ENCODE measurements at regions not wholly inside any gene's neighbourhood (a gene's known extent, or its start where the extent isn't known, plus 50 kb on each side); places are given as distances from the start of the nearest gene placed in this dataset.

DNA sequence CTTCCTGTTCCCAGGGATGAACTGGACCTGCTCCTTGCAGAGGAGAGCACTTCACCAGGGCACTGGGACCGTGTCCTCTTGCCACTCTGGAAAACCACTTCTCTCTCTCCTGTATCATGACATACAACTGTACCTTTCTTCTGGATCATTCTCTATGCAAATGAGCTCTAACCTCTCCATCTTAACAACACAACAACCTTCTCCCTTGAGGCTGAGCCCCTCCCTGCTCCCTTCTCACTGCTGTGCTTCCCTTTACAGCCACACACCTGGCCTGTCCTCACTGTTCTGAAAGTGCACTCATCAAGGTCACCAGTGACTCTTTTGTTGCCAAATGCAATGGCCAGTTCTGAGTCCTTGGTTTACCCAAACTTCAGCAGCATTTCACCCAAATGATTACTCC lies 54.5 kb upstream of the MRPS6 start:
- POLR2A ChIA-PET, result no interaction called here
- DNase-seq (no peak), ATAC-seq (no peak)
- CTCF ChIA-PET, result interaction anchor here (0.6 kb wide), 1 partner anchor 46 kb away, joined by 3 read pairs; no protein-coding TSS in a partner anchor
- Histone ChIP-seq H3K36me3 (ENCODE audit: control insufficient read depth in 2 of 3, insufficient read depth in 3 of 3, low read length in 3 of 3) (no peaks in the 10 kb centered on the region), H3K4me1 (ENCODE audit: control insufficient read depth in 2 of 2, insufficient read depth in 2 of 2, low read length in 2 of 2) (peaks cover 15 to 26% of the 10 kb centered on the region in 2 donors), H3K27ac (ENCODE audit: low read depth, low read length) (no peak overlapping the region), H3K4me3 (ENCODE audit: low read length) (no peak overlapping the region), H3K9me3 (ENCODE audit: control insufficient read depth in 2 of 3, low read length in 3 of 3) (peaks cover 0 to 10% (median 0%) of the 10 kb centered on the region in 3 experiments), H3K27me3 (ENCODE audit: control insufficient read depth in 2 of 2, insufficient read depth in 2 of 2, low read length in 2 of 2) (no peaks in the 10 kb centered on the region)
- Mint-ChIP-seq H3K36me3 (peaks cover 6 to 34% (median 8%) of the 10 kb centered on the region in 5 donors), H3K27me3 (no peaks in the 10 kb centered on the region), H3K4me3 (peak overlapping the region in 2 of 10 donors; percentile 4), H3K9me3 (peaks cover 6 to 33% (median 10%) of the 10 kb centered on the region in 11 donors), H3K4me1 (peaks cover 15 to 47% (median 21%) of the 10 kb centered on the region in 7 donors), H3K27ac (peak overlapping the region in 3 of 9 donors; percentile 34 to 64 (median 51))
- intact Hi-C loops (cut with micrococcal nuclease), result no loop called here

DNA sequence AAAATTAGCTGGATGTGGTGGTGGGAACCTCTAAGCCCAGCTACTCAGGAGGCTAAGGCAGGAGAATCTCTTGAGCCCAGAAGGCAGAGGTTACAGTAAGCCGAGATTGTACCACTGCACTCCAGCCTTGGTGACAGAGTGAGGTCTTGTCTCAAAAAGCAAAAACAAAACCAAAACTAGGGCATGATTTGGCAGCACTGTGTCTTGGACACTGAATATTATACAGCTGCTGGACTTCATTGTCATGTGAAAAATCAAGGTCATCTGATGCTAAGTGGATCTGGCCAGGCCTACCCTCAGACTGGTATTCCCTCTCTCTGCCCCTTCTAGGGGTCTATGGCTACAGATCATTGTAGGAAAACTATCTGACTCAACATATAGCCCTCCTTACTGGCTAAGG lies 55.2 kb upstream of the MRPS6 start:
- Mint-ChIP-seq H3K27me3 (no peaks in the 10 kb centered on the region), H3K27ac (no peak overlapping the region), H3K4me3 (peak overlapping the region in 1 of 10 donors; percentile 10), H3K9me3 (peaks cover 6 to 40% (median 15%) of the 10 kb centered on the region in 11 donors), H3K36me3 (peaks cover 6 to 39% (median 8%) of the 10 kb centered on the region in 5 donors), H3K4me1 (peaks cover 15 to 47% (median 21%) of the 10 kb centered on the region in 7 donors)
- peaks cover 9 to 22% of the 10 kb centered on the region in 2 donors for H3K4me1 ChIP-seq (ENCODE audit: control insufficient read depth in 2 of 2, insufficient read depth in 2 of 2, low read length in 2 of 2)
- H3K27me3 ChIP-seq (ENCODE audit: control insufficient read depth in 2 of 2, insufficient read depth in 2 of 2, low read length in 2 of 2), result no peaks in the 10 kb centered on the region
- no peak overlapping the region for H3K27ac ChIP-seq (ENCODE audit: low read depth, low read length)
- H3K4me3 ChIP-seq (ENCODE audit: low read length), result no peak overlapping the region
- DNase-seq (no peak), ATAC-seq (no peak)
- H3K9me3 ChIP-seq (ENCODE audit: control insufficient read depth in 2 of 3, low read length in 3 of 3), result peaks cover 0 to 10% (median 0%) of the 10 kb centered on the region in 3 experiments
- ChIA-PET POLR2A (interaction anchor here (0.8 kb wide), 1 partner anchor 70 kb away, joined by 3 read pairs; no protein-coding TSS in a partner anchor), CTCF (no interaction called here)
- intact Hi-C loops (cut with micrococcal nuclease), result no loop called here
- H3K36me3 ChIP-seq (ENCODE audit: control insufficient read depth in 2 of 3, insufficient read depth in 3 of 3, low read length in 3 of 3), result no peaks in the 10 kb centered on the region

DNA sequence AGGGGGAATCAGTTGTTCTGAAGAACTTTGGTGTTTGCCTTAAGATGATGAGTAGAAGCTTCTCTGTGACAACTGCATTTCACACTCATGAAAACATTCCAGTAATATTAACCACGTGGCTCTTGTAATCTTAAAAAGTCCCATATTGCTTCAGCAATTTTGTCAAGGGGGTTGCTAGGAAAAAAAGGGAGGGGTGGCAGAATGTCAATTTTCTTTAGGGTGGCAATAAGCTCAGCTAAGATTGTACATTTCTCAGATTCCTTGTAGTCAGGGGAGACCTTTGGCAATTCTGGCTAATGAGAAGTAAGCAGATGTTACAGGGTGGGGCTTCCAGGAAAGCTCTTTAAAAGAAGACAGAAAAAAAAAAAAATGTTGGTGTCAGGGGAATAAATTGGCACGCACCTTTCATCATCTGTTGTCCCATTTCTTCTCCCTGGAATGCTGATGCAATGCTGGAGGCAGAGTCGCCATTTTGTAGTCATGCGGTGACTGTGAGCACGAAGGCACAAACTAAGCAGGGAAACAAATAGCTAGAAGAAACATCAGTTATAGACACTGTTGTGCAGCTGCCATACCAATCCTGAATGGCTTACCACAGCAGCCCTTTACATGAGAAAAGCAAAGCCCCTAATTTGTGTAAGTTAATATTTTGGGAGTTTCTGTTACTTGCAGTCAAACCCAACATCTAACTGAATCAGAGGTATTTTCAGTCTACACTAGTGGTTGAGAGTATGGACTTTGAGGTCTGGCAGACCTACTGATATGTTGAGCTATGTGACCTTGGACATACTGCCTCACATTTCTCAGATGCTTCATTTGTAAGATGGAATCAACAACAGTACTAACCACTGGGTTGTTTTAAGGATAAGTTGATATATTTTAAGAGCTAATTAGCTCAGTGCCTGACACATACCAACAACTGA lies 56.1 kb upstream of the MRPS6 start:
- no peak overlapping the region for H3K4me3 ChIP-seq (ENCODE audit: low read length)
- ChIA-PET POLR2A (interaction anchor here (0.8 kb wide), 1 partner anchor 69 kb away, joined by 3 read pairs; no protein-coding TSS in a partner anchor), CTCF (no interaction called here)
- no peak overlapping the region for H3K27ac ChIP-seq (ENCODE audit: low read depth, low read length)
- H3K27me3 ChIP-seq (ENCODE audit: control insufficient read depth in 2 of 2, insufficient read depth in 2 of 2, low read length in 2 of 2), result no peaks in the 10 kb centered on the region
- Mint-ChIP-seq H3K36me3 (peaks cover 8 to 43% (median 9%) of the 10 kb centered on the region in 5 donors), H3K9me3 (peaks cover 6 to 47% (median 16%) of the 10 kb centered on the region in 11 donors), H3K27ac (peak overlapping the region in 1 of 9 donors; percentile 48), H3K4me1 (peaks cover 15 to 47% (median 21%) of the 10 kb centered on the region in 7 donors), H3K4me3 (peak overlapping the region in 1 of 10 donors; percentile 9), H3K27me3 (no peaks in the 10 kb centered on the region)
- peaks cover 3 to 13% of the 10 kb centered on the region in 2 donors for H3K4me1 ChIP-seq (ENCODE audit: control insufficient read depth in 2 of 2, insufficient read depth in 2 of 2, low read length in 2 of 2)
- peaks cover 0 to 14% (median 0%) of the 10 kb centered on the region in 3 experiments for H3K9me3 ChIP-seq (ENCODE audit: control insufficient read depth in 2 of 3, low read length in 3 of 3)
- intact Hi-C loops (cut with micrococcal nuclease), result no loop called here
- no peak for DNase-seq
- ATAC-seq, result no peak
- no peaks in the 10 kb centered on the region for H3K36me3 ChIP-seq (ENCODE audit: control insufficient read depth in 2 of 3, insufficient read depth in 3 of 3, low read length in 3 of 3)

DNA sequence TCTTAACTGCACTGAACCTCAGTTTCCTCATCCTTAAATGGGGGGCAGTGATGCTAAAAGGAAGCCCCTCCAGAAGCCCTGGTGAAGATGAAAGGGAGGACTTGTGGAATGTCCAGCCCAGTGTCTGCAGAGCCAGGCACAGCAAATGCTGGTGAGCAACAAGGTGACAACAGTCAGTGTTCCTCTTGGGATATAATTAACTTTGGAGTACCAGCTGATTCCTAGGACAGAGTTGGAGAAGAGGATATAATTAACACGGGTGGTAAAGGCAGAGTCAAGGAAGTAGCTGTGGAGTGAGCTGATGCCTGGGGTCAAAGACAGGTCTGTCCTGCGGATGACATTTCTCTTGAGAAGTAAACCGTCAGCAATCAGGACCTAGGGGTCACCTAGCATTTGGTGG lies 60.7 kb upstream of the MRPS6 start:
- Histone ChIP-seq H3K9me3 (ENCODE audit: control insufficient read depth in 2 of 3, low read length in 3 of 3) (peaks cover 0 to 23% (median 0%) of the 10 kb centered on the region in 3 experiments), H3K27ac (ENCODE audit: low read depth, low read length) (no peak overlapping the region), H3K27me3 (ENCODE audit: control insufficient read depth in 2 of 2, insufficient read depth in 2 of 2, low read length in 2 of 2) (no peaks in the 10 kb centered on the region), H3K36me3 (ENCODE audit: control insufficient read depth in 2 of 3, insufficient read depth in 3 of 3, low read length in 3 of 3) (no peaks in the 10 kb centered on the region), H3K4me3 (ENCODE audit: low read length) (no peak overlapping the region), H3K4me1 (ENCODE audit: control insufficient read depth in 2 of 2, insufficient read depth in 2 of 2, low read length in 2 of 2) (no peaks in the 10 kb centered on the region)
- Mint-ChIP-seq H3K4me1 (peaks cover 0 to 23% (median 4%) of the 10 kb centered on the region in 7 donors), H3K9me3 (peaks cover 6 to 61% (median 28%) of the 10 kb centered on the region in 11 donors), H3K27me3 (no peaks in the 10 kb centered on the region), H3K36me3 (peaks cover 13 to 55% (median 14%) of the 10 kb centered on the region in 5 donors), H3K4me3 (no peak overlapping the region), H3K27ac (peak overlapping the region in 1 of 9 donors; percentile 29)
- intact Hi-C loops (cut with micrococcal nuclease), result no loop called here
- ChIA-PET POLR2A (interaction anchor here (0.6 kb wide), 1 partner anchor 59 kb away, joined by 3 read pairs; no protein-coding TSS in a partner anchor), CTCF (interaction anchor here (0.8 kb wide), 1 partner anchor 10 kb away, joined by 3 read pairs; no protein-coding TSS in a partner anchor)
- DNase-seq (no peak), ATAC-seq (no peak)

DNA sequence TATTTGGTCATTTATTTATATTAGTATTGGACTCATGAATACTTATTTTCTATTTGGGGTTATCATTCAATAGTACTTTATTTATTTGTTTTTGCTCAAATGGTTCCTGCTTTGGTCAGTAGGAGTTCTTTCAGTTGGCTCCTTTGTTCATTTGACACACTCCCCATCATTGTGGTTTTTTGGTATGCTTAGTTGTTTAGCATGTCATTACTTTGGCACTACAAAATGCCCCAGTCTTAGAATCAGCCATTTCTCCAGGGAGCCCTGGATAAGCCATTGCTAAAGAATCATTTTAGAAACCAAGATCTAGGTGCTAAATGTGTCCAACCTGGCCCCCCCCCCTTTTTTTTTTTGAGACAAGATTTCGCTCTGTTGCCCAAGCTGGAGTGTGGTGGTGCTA lies 61.7 kb upstream of the MRPS6 start:
- Mint-ChIP-seq H3K36me3 (peaks cover 10 to 53% (median 14%) of the 10 kb centered on the region in 5 donors), H3K4me3 (no peak overlapping the region), H3K27ac (no peak overlapping the region), H3K27me3 (no peaks in the 10 kb centered on the region), H3K4me1 (peaks cover 0 to 14% (median 3%) of the 10 kb centered on the region in 7 donors), H3K9me3 (peaks cover 6 to 61% (median 30%) of the 10 kb centered on the region in 11 donors)
- H3K9me3 ChIP-seq (ENCODE audit: control insufficient read depth in 2 of 3, low read length in 3 of 3), result peaks cover 0 to 23% (median 0%) of the 10 kb centered on the region in 3 experiments
- H3K27me3 ChIP-seq (ENCODE audit: control insufficient read depth in 2 of 2, insufficient read depth in 2 of 2, low read length in 2 of 2), result no peaks in the 10 kb centered on the region
- H3K4me3 ChIP-seq (ENCODE audit: low read length), result no peak overlapping the region
- ATAC-seq (no peak), DNase-seq (no peak)
- no peak overlapping the region for H3K27ac ChIP-seq (ENCODE audit: low read depth, low read length)
- H3K4me1 ChIP-seq (ENCODE audit: control insufficient read depth in 2 of 2, insufficient read depth in 2 of 2, low read length in 2 of 2), result no peaks in the 10 kb centered on the region
- ChIA-PET POLR2A (no interaction called here), CTCF (no interaction called here)
- H3K36me3 ChIP-seq (ENCODE audit: control insufficient read depth in 2 of 3, insufficient read depth in 3 of 3, low read length in 3 of 3), result no peaks in the 10 kb centered on the region
- intact Hi-C loops (cut with micrococcal nuclease), result no loop called here

DNA sequence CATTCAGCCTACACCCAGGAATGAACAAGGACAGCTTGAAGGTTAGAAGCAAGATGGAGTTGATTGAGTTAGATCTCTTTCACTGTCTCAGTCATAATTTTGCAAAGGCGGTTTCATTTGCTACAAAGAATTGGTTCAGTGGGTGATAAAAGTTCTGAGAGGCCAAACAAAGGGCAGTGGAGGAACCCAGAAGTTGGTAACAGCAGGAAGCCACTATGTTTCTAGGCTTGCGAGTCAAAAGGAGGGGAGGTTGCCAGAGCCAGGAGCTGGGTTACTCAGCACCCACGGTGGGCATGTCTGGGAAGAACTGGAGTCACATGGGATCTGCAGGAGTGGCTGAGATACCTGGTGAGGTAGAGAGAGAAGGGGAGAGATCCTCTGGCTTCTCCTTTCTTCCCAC lies 64.2 kb upstream of the MRPS6 start:
- H3K9me3 Mint-ChIP-seq, result peaks cover 0 to 42% (median 23%) of the 10 kb centered on the region in 11 donors
- ChIA-PET CTCF (no interaction called here), POLR2A (no interaction called here)
- H3K4me1 Mint-ChIP-seq, result peaks cover 0 to 14% (median 3%) of the 10 kb centered on the region in 7 donors
- H3K36me3 Mint-ChIP-seq, result peaks cover 4 to 44% (median 8%) of the 10 kb centered on the region in 5 donors
- H3K4me3 Mint-ChIP-seq, result no peak overlapping the region
- H3K27ac ChIP-seq (ENCODE audit: low read depth, low read length), result no peak overlapping the region
- H3K27ac Mint-ChIP-seq, result peak overlapping the region in 4 of 9 donors; percentile 20 to 56 (median 51)
- intact Hi-C loops (cut with micrococcal nuclease), result no loop called here
- H3K27me3 ChIP-seq (ENCODE audit: control insufficient read depth in 2 of 2, insufficient read depth in 2 of 2, low read length in 2 of 2), result no peaks in the 10 kb centered on the region
- H3K9me3 ChIP-seq (ENCODE audit: control insufficient read depth in 2 of 3, low read length in 3 of 3), result peaks cover 0 to 18% (median 0%) of the 10 kb centered on the region in 3 experiments
- no peaks in the 10 kb centered on the region for H3K27me3 Mint-ChIP-seq
- no peaks in the 10 kb centered on the region for H3K36me3 ChIP-seq (ENCODE audit: control insufficient read depth in 2 of 3, insufficient read depth in 3 of 3, low read length in 3 of 3)
- ATAC-seq (no peak), DNase-seq (no peak)
- H3K4me1 ChIP-seq (ENCODE audit: control insufficient read depth in 2 of 2, insufficient read depth in 2 of 2, low read length in 2 of 2), result no peaks in the 10 kb centered on the region
- no peak overlapping the region for H3K4me3 ChIP-seq (ENCODE audit: low read length)
